ENCODE measurements at regions not wholly inside any gene's neighbourhood (a gene's known extent, or its start where the extent isn't known, plus 50 kb on each side); places are given as distances from the start of the nearest gene placed in this dataset.

GRCh38 chr14:104422837-104423681 is 156.5 kb upstream of the C14orf180 start:
- no peak for DNase-seq (ENCODE audit: low read depth in 1 of 2, low spot score in 1 of 2)

DNA sequence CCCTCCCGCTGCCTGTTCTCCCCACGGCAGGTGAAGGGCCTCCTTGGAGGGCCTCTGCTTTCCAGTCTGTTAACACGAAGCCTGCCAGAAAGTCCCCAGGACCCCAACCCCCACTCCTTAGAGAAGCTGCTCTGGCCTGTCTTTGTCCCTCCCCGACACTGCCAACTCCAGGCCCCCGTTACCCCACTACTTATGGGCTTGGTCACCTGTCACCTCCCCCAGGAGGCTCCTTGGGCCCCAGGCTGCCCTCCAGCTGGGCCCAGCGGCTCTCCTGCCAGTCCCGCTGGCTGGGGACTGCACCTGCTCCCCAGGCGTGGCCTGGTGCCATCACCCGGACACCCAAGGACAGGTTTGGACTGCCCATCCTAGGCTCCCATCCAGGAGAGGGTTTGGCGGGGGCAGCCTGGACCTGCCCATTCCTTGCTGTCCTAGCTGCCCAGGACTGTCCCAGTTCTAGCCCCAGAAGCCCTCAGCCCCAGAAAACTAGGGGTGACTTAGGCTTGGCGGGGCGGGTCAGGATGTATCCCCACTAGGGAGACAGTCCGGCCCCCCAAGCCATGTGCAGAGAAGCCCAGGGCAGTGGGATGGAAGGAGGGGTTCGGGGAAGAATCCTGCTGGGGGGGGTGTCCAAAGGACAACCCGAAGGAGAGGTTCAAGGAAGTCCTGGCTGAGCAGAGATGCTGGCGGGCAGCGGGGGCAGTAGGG is 155.7 kb upstream of the C14orf180 start:
- no peak for DNase-seq (ENCODE audit: low read depth in 1 of 2, low spot score in 1 of 2)

DNA sequence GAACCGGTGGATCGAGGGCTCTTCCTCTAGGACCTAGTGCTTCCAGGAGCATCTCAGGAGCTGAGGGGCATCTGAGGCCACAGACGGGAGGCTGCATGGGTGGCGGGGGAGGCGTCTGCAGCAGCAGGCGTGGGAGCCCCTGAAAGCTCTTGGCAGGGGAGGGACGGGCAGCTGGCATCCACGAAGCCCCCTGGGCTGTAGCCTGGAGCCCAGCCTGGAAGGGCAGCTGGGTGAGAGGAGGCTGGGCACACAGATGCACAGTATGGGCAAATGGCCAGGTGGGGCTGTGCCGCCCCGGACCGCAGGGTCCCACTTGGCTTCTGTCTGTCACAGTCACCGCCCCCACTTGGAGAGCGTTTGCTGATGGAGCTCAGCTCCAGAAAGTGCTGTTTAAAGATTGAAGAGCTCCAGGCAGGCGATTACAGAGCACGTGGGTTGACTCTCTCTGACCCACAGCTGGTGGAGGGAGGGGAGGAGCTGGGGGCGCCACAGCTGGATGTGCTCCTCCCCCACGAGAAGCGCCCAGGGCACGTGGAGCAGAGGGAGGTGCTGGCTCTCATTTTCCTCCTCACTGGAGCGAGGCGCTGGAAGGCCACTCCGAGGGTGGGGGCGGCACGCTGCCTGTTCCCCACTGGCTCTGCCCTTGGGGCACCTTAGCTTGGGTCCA is 155.0 kb upstream of the C14orf180 start:
- no peak for DNase-seq (ENCODE audit: low read depth in 1 of 2, low spot score in 1 of 2)

GRCh38 chr14:104425171-104425681 is 154.3 kb upstream of the C14orf180 start:
- no peak for DNase-seq (ENCODE audit: low read depth in 1 of 2, low spot score in 1 of 2)

GRCh38 chr14:104425763-104426646 is 153.6 kb upstream of the C14orf180 start:
- no peak for DNase-seq (ENCODE audit: low read depth in 1 of 2, low spot score in 1 of 2)

DNA sequence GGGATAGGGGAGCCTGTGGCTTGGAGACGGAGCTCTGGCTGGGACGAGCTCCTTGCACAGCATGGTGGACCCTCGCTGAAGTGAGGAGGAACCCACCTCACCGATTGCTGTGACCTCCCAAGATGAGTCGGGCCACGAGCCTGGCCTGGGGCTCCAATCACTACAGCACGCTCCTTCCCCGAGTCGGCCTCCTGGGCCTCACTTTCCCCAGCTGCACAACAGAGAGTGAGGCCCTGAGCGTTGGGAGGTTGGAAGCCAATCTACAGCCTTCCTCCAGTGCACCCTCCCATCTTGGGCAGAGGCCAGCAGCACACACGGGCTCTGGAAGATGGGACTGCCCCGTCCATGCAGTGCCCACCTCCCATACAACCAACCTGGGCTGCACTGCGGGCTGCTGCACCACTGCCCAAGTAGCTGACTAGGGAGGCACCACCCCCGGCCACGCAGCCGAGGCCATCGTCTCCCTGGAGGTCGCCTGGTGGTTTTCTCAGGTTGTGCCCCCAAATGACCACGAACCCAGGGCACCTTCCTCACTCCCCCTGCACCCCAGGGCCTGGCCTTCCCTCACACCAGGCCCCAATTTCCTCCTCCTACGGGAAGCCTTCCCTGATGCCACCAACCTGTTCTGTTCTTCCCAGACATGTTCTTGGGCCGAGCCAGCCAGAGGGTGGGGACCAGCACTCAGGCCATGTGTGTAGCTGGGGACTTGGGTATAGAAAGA is 152.3 kb upstream of the C14orf180 start:
- no peak for DNase-seq (ENCODE audit: low read depth in 1 of 2, low spot score in 1 of 2)

- DNase-seq (ENCODE audit: low read depth in 1 of 2, low spot score in 1 of 2), result no peak
These were observed 151.2 kb upstream of the C14orf180 start for GRCh38 chr14:104428333-104428851.

DNA sequence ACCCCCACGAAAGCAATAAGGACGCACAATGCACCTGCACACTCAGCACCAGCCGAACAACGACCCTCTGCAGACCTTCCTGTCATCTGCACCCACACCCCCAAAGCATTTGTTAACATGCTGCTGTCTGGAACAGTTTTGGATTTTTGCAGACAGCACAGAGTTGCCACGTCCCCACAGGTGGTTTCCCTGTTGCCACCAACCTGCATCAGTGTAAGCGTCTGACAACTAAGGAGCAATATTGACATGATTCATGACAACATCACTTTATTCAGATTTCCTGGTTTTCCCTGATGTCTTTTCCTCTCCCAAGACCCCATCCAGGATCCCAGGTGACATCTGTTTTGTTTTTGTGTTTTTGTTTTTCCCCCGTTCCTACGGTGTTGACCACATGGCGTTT is 150.7 kb upstream of the C14orf180 start:
- no peak for DNase-seq (ENCODE audit: low read depth in 1 of 2, low spot score in 1 of 2)

GRCh38 chr14:104429291-104429861 is 150.2 kb upstream of the C14orf180 start:
- no peak for DNase-seq (ENCODE audit: low read depth in 1 of 2, low spot score in 1 of 2)

DNA sequence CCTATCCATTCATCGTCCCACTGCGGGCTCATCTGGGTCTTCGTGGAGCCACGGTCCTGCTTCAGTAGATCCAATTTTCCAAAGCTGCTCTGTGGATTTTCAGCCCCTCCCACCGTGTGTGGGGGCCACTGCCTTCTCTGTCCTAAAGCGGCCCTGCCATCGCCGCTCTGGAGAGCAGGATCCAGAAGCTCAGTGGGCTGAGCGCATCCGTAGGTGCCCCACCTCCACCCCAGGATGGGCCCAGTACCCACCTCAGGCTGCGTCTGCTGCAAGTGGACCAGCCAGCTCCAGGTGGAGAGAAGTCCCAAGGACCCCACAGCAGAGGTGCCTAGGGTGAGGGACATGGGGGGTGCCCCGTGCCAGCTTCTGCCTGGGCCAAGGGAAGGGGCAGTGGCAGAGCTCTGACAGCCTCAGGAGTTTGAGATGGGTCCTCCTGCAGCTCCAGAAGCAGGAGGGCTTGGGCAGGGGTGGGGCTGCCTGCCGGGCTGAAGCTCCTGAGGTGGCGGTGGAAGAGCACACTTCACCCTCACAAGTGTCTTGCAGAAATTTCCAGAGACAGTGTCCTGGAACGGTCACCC is 148.1 kb upstream of the C14orf180 start:
- DNase-seq (ENCODE audit: low read depth in 1 of 2, low spot score in 1 of 2), result no peak

DNA sequence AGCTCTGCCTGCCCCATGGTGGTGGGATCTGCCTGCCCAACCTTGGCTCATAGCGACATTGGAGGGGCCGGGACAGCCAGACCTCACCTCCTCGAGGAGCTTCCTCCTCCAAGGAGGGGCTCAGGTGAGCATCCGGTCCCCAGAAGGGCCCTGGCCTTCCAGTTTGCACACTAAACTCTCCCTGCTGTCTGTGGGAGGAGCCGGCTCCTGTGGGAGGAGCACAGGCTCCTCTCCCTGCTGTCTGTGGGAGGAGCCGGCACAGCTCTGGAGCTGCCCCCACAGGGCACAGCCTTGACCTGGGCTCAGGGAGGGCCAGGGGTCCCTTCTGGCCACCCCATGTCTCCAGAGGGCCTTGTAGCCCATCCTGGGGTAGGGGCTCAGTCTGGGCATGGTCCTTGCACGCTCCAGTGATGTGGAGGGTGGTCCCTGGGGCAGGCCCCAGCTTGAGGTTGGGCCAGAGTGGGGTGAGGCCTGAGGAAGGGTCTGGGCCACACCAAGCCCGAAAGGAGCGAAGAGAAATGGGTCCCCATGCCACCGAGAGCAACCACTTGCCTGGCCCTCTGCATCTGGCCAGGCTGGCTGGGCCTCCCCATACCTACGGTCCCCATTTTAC is 147.5 kb upstream of the C14orf180 start:
- no peak for DNase-seq (ENCODE audit: low read depth in 1 of 2, low spot score in 1 of 2)

- DNase-seq (ENCODE audit: low read depth in 1 of 2, low spot score in 1 of 2), result no peak
These were observed 146.8 kb upstream of the C14orf180 start for GRCh38 chr14:104432611-104433231.

DNA sequence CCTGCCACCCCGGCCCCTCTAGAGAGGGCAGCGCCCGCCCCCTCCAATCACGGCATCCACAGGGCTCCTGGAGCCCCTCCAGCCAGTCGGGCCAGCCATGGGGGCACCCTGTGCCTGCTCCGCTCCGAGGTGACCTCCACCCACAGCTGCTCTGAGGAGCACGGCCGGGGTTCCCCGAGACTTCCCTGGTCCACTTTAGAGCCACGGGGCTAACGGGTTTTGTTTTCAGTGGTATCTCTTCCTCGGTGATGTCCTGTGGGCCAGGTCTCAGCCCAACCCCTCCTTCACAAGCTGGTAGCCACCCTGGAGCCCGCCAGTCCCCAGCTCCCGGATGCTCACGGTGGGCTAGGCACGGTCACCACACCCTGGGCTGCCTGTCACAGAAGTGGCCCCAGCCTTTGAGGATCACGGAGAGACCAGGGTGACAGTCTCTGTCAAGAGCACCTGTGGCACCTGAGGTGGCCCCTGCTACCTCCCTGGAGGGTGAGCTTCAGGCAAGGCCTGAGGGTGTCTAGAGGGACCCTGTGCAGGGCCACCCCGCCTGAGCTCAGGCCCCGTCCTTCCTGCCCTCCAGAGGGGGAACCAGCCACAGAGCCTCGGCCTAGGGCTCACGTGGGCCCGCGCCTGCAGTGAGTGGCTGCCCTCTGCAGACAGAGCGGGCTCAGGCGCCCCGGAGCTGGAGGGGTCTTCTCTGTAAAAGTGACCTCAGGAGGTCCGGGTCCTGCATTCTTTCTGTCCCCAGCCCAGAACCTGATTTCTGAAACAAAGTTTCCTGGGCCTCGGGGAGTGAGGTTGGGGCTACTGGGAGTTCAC is 146.0 kb upstream of the C14orf180 start:
- no peak for DNase-seq (ENCODE audit: low read depth in 1 of 2, low spot score in 1 of 2)

GRCh38 chr14:104434214-104435076 is 145.1 kb upstream of the C14orf180 start:
- no peak for DNase-seq (ENCODE audit: low read depth in 1 of 2, low spot score in 1 of 2)

DNA sequence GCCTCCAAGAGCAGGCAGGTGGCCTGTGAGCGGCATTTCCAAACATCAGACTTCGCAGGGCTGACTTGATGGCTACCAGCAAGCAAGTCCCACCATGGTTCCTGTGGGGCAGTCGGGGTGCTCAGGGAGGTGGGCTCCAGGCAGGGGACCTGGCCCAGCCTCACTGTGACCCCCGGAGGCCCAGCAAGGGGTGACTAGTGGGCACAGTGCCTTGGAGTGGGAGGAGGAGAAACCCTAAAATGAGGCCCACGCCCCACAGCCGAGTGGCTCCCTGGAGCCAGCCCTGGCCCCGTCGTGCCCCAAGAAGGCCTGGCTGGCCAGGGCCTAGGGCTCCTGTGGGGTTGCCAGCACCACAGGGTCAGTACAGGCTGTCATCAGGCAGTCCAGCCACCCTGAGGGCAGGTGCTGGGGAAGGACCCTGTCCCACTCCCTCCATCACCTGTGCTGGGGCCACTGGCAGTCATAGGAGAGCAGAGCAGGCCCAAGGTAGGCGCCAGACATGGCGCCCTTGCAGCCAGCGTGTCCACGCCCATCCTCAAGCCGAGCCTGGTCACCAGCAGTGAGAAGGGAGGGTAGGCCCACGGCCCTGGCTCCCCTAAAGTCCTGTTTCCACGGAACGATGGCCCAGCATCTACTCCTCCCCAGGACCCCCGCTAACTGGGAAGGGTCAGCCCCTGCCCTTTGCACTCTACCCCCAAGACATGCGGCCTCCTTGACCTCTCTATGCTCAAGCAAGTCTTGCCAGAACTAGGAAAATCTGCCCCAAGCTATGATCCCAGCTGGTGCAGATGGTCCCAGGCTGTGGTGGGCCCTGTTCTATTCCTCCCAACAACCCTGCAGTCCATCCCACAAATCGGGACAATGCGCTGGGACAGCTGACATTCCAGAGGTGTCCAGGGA is 144.2 kb upstream of the C14orf180 start:
- DNase-seq (ENCODE audit: low read depth in 1 of 2, low spot score in 1 of 2), result no peak

Measured in activated CD4-positive, alpha-beta T cell treated with anti-CD3 and anti-CD28 coated beads, Interleukin-2, amount 50 U/mL, for 24 hours (primary cell).